Left ventricle myocardium inferior (tissue), 1 donor: ENCODE measurements at regions not wholly inside any gene's neighbourhood (a gene's known extent, or its start where the extent isn't known, plus 50 kb on each side); places are given as distances from the start of the nearest gene placed in this dataset.

Experiments used
- DNase-seq: peaks from one replicate; pipeline ENCODE4 v3.0.0-alpha.2; 2020
- H3K27ac ChIP-seq: fragments of 200-600 bp; replicated peaks from 2 replicates; pipeline ENCODE4 v1.8.0; 2021
- H3K27me3 ChIP-seq: fragments of 200-600 bp; 2 replicates; pipeline ENCODE4 v1.8.0; 2021; ENCODE audit warnings: low read depth
- H3K36me3 ChIP-seq: fragments of 200-600 bp; 2 replicates; pipeline ENCODE4 v1.8.0; 2021
- H3K4me1 ChIP-seq: fragments of 200-600 bp; 2 replicates; pipeline ENCODE4 v1.8.0; 2021
- H3K4me3 ChIP-seq: fragments of 200-600 bp; 2 replicates; pipeline ENCODE4 v1.8.0; 2021; ENCODE audit warnings: mild to moderate bottlenecking, moderate library complexity
- H3K9me3 ChIP-seq: fragments of 200-600 bp; replicated peaks from 2 replicates; pipeline ENCODE4 v1.8.0; 2021
- CTCF ChIP-seq: fragments of 200-600 bp; IDR thresholded peaks from 2 replicates; pipeline ENCODE4 v1.8.0; 2021; ENCODE audit warnings: antibody characterized with exemption, mild to moderate bottlenecking, borderline replicate concordance
- intact Hi-C: fragments of 100-400 bp; cut with micrococcal nuclease; formaldehyde crosslinking; loops from one replicate; pipeline ENCODE4 v1.11.0; 2022
- donor health status: DM: no; HTN: yes; CAD: no; lungs with severe emphysema.

DNA sequence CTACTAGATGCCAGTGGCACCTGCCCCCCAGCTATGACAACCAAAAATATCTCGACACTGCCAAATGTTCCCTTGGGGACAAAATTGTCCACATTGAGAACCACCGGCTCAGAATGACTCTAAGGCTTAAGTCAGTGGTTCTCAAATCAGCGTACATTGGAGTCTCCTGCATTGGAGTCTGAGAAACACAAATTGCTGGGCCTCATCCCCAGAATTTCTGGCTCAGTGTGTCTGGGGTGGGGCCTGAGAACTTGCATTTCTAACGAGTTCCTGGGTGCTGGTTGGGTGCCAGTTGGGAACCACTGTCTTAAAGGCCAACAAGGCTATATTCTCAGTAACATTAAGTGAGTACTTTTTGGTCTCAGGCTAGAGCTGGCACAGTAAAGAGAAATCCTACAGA, 77.7 kb upstream of the GADD45A start:
- intact Hi-C loops, result no loop called here
- TF ChIP-seq CTCF, result no peak
- Histone ChIP-seq H3K36me3 (no peaks in the 10 kb centered on the region), H3K27me3 (no peaks in the 10 kb centered on the region), H3K4me1 (no peaks in the 10 kb centered on the region), H3K9me3 (no peaks in the 10 kb centered on the region), H3K27ac (no peak overlapping the region), H3K4me3 (no peak overlapping the region)
- no peak for DNase-seq

GRCh38 chr1:67607699-67608098, 77.3 kb upstream of the GADD45A start:
- Histone ChIP-seq H3K4me1 (peaks cover 1% of the 10 kb centered on the region), H3K36me3 (no peaks in the 10 kb centered on the region), H3K27me3 (no peaks in the 10 kb centered on the region), H3K9me3 (no peaks in the 10 kb centered on the region), H3K27ac (no peak overlapping the region), H3K4me3 (no peak overlapping the region)
- TF ChIP-seq CTCF, result no peak
- DNase-seq, result no peak
- intact Hi-C loops, result no loop called here

- no peak overlapping the region for H3K27ac ChIP-seq
- no peak overlapping the region for H3K4me3 ChIP-seq
- peaks cover 5% of the 10 kb centered on the region for H3K4me1 ChIP-seq
- intact Hi-C loops, result no loop called here
- DNase-seq, result no peak
- H3K9me3 ChIP-seq, result no peaks in the 10 kb centered on the region
- no peaks in the 10 kb centered on the region for H3K27me3 ChIP-seq
- H3K36me3 ChIP-seq, result no peaks in the 10 kb centered on the region
- TF ChIP-seq CTCF, result no peak
These were observed 76.1 kb upstream of the GADD45A start for GRCh38 chr1:67608661-67609576.

DNA sequence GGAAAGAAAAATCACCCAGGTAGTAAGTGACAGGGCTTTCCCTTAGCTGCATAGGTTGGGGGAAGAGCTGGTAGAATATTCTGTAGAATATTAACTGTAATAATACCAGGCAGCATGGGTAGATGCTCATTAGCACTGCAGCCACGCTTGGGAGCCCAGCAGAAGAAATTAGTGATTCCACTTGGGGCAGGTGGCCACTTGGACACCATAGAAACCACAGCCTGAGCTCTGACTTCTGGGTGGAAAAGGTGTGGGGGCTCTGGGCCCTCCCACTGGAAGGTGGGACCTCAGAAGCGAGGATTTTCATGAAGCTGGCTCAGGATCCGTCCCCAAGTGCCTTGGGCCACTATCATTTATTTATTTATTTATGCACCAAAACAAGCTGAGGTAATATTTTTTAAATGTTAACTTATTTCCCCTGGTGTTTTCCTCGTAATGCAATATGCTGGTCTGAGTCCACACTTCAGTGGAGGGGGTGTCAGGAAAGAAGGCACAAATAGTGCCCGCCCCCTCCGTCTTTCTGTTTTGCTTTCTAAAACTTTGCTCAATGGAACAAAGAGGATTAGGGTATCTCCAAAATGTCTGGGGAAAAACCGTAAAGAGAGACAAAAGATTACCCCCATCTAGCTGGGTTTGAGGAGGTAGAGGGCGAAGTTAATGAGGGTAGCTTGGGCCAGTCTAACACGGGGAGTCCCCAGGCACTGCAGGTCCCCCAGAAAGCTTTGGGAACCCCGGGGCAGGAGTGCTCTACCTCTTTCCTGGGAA, 75.2 kb upstream of the GADD45A start:
- intact Hi-C loops, result no loop called here

GRCh38 chr1:67610450-67610849, 74.6 kb upstream of the GADD45A start:
- Histone ChIP-seq H3K27ac (no peak overlapping the region), H3K4me3 (no peak overlapping the region), H3K27me3 (no peaks in the 10 kb centered on the region), H3K36me3 (no peaks in the 10 kb centered on the region), H3K4me1 (peaks cover 8% of the 10 kb centered on the region), H3K9me3 (no peaks in the 10 kb centered on the region)
- no peak for DNase-seq
- no peak for TF ChIP-seq CTCF
- intact Hi-C loops, result no loop called here

More for the DNA sequence above, 75.2 kb upstream of the GADD45A start:
- no peak overlapping the region for H3K27ac ChIP-seq
- H3K4me3 ChIP-seq, result no peak overlapping the region
- DNase-seq, result no peak
- no peaks in the 10 kb centered on the region for H3K27me3 ChIP-seq
- TF ChIP-seq CTCF, result no peak
- peaks cover 8% of the 10 kb centered on the region for H3K4me1 ChIP-seq
- H3K9me3 ChIP-seq, result no peaks in the 10 kb centered on the region
- no peaks in the 10 kb centered on the region for H3K36me3 ChIP-seq
